Stimulated activated CD4-positive, alpha-beta T cell treated with anti-CD3 and anti-CD28 coated beads, Interleukin-1b, Interleukin-23, amount 100 ng/mL, for 24 hours (primary cell): ENCODE measurements at regions not wholly inside any gene's neighbourhood (a gene's known extent, or its start where the extent isn't known, plus 50 kb on each side); places are given as distances from the start of the nearest gene placed in this dataset.
"Not testable (repeated sequence)": the region's sequence is repeated elsewhere in the genome, so short reads cannot be mapped to it uniquely, and the experiment has no call there.

ENCODE experiments used
- DNase-seq, 4 experiments: peaks; one replicate each; pipeline ENCODE4 v3.0.0-alpha.2; 2020; ENCODE audit warnings: low read depth in 4 of 4, low spot score in 1 of 4

DNA sequence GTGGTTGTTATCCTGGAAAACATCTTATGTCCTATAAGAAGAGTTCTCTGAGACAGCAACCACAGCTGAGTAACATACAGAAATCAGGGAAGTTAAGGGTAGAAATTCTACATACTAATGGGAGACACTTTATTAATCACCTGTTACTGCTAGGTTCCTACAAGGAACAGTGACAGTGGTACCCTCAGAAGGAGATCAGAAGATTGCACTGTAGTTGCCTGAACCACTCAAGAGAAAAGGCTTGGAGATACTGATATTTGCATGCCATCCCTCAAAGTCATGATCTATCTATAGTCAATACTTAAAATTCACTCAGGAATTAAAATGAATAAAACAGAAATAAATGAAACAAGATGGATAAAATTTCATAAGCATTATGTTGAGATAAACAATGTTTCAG is 136.0 kb downstream of the LMLN start:
- no peak for DNase-seq

DNA sequence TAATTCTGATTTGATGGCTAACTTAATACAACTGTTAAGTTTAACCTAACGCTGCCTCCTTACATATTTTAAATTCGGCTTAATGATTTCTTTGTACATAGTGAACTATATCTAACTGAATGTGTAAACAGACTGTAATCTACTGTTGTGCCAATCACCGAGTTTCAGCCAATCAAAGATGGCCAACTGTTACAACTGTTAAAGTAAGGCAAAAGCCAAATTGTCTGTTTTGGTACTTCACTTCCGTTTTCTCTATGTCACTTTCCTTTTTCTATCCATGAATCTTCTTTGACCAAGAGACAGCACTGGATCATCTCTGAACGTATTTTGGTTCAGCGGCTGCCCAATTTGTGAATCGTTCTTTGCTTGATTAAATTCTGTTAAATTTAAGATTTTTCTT is 137.0 kb downstream of the LMLN start:
- DNase-seq, result no peak

DNA sequence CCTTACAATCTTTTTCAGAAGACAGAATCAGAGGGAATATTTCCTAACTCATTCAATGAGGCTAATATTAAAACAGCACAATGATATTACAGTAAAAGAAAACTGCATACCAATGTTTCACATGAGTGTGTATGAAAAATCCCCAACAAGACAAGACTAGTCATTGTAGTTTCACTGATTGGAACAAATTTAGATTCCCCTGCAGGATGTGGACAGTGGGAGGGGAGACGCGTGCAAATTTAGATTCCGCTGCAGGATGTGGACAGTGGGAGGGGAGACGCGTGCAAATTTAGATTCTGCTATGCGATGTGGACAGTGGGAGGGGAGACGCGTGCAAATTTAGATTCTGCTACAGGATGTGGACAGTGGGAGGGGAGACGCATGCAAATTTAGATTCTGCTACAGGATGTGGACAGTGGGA is 138.7 kb downstream of the LMLN start:
- DNase-seq, result not testable (repeated sequence)

DNA sequence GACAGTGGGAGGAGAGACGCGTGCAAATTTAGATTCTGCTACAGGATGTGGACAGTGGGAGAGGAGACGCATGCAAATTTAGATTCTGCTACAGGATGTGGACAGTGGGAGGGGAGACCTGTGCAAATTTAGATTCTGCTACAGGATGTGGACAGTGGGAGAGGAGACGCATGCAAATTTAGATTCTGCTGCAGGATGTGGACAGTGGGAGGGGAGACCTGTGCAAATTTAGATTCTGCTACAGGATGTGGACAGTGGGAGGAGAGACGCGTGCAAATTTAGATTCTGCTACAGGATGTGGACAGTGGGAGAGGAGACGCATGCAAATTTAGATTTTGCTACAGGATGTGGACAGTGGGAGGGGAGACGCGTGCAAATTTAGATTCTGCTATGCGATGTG is 143.1 kb downstream of the LMLN start:
- not testable (repeated sequence) for DNase-seq

DNA sequence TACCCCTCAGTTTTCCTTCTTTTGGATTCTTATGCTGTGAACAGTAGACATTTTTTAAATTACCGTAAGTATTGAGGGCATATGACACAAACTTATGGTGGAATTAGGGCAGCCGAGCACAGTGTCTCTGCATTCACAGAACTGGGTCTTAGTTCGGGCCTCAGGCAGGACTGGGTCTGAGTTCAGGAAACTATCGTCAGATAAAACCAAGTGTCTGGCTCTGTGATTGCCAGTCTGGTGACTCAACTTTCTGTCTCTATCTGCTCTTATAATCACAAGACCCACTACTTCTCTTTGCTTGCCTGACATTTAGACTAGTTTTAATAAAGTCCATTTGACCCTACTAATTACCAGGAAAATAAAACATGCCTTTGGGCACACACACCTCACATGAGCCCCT is 146.2 kb downstream of the LMLN start:
- DNase-seq, result no peak

DNA sequence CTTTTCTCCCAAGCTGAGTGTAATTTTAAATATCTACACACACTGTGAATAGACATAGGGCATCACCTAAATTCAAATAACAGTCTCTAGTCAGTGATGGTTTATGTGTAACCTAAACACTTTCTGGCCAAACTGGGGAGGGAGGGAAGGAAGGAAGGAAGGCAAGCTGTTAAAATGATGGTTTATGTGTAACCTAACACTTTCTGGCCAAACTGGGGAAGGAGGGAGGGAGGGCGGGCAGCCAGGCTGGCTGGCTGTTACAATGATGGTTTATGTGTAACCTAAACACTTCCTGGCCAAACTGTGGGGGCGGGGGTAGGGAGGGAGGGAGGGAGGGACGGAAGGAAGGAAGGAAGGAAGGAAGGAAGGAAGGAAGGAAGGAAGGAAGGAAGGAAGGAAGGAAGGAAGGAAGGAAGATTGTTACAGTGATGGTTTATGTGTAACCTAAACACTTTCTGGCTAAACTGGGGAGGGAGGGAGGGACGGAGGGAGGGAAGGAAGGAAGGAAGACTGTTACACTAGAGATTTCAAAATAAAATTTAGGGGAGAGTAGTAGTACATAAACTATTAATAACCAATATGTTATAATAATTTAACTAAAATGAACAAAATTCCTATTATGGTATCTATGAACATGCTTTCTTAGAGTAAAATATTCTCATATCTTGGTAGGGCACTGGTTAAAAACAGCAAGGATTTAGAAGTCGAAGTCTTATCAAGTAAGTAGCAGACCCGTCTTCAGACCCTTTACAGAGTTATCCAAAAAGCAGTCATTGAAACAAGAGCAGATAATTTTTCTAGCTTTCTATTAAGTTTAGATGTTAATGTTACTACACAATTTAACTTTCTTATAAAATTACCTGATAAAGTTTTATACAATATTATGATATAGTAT is 148.1 kb downstream of the LMLN start:
- DNase-seq, result no peak

DNA sequence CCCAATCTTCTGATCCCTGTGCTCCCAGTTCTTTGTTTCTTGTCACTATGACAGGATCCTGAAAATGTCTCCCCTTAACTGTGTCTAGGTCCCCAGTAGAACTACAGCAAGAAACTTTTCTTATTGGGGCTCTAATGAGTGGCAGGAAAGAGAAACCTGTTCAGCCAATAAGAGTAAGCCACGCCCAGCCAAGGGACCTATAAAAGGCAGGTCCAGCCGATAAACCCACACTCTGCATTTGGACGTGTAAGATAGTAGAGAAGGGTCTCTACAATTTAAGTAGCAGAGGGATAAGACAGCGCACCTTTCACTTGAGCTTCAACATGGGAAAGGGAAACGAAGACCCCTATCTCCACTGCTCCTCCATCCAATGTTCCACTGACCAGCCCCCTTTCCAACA is 149.9 kb downstream of the LMLN start:
- no peak for DNase-seq

DNA sequence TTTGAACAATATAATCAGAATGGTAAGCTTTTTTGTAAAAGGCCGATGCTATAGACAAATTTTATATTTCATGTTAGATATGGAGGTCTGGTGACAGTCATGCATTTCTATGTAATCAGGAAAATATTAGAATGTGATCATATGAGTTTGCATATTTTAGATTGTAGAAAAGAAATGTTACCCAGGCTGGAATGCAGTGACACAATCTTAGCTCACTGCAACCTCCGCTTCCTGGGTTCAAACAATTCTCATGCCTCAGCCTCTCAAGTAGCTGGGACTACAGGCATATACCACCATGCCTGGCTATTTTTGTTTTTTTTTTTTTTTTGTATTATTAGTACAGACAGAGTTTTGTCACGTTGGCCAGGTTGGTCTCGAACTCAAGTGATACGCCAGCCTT is 152.0 kb downstream of the LMLN start:
- DNase-seq, result no peak

DNA sequence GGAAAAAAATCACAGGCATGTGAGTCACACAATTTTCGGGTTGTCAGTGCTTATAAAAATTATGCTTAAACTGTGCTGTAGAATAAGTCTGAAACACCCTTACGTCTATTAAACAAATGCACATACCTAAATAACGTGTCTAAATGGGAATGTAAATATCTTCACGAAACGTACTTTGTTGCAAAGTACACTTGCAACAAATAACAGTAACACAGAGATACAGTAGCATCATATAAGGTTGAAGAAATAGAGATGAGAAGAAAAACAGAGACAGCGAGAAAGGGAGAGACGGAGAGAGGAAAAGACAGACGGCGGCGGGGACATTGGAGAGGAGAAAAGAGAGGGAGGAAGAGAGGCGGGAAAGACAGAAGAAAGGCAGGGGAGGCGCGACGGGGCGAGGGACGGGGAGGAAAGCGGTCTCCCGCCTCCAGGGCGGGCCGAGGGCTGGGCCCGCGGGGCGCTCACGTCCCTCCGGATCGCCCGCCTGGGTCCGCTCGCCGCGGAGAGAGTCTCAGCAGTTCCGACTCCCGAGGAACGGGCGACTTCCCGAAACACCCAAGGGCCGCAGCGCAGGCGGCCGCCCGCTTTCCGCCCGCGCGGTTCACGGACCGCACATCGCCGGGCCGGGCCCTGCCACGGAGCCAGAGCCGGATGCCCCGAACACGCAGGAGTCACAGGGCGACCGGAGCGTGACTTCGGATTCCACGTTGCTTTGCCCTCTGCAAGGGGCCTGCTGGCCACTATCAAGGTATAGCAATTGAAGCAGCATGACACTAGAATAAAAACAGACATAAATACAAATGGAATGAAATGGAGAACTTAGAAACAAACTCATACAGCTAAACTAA is 153.4 kb downstream of the LMLN start:
- DNase-seq, result no peak

DNA sequence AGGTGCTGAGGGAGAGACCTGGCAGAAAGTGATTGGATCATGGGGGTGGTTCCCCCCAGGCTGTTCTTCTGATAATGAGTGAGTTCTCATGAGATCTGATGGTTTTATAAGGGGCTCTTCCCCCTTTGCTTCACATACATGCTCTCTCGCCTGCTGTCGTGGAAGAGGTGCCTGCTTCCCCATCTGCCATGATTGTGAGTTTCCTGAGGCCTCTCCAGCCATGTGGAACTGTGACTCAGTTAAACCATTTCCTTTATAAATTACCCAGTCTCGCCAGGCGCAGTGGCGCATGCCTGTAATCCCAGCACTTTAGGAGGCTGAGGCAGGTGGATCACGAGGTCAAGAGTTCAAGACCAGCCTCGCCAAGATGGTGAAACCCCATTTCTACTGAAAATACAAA is 154.5 kb downstream of the LMLN start:
- not testable (repeated sequence) for DNase-seq

DNA sequence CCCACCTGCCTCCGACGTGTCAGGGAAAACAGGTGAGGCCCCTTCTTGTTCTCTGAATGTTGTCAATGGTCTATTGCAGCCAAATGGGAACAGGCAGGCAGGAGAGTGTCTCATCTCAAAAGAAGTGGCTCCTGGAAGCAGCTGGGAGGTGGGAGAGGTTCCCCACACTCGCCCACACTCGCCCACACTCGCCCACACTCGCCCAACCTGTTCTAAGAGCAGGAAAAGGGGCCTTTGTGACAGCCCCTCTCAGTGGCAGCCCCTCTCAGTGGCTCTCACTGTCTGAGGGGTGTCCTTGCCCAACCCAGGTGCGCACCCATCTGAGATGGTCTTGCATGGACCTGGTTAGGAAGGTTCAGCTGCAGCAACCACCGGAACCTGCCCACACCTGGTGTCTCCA is 162.2 kb downstream of the LMLN start:
- not testable (repeated sequence) for DNase-seq

DNA sequence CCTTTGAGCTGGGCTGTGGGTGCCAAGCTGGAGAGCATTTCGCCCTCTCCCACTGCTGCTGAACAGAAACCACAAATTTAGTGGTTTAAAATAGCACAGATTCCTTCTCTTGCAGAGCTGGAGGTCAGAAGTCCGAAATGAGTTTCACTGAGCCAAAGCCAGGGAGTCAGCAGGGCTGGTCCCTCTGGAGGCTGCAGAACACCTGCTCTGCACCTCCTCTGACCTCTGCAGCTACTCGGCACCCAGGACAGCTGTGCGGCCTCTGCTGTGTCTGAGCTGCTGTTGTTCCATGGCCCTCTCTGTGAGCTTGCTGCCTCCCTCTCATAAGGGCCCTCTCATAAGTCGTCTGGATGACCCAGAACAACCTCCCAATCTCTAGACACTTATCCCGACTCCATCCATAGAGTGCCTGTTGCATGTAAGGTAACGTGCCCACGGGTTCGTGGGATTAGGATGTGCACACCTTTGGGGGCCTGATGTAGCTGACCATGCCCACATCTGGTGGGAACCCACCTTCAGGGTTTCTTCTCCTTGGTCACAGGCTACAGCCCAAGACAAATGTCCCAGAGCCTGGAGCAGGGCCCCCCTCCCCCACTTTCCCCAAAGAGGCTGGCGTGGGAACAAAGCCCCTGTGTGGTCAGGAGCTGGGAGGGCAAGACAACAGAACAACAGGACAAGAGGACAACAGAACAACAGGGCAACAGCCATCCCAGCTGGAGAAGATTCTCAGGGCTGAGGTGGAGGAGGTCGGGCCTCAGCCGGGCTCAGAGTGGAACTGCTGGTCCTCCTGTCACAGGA is 177.2 kb downstream of the LMLN start:
- not testable (repeated sequence) for DNase-seq

DNA sequence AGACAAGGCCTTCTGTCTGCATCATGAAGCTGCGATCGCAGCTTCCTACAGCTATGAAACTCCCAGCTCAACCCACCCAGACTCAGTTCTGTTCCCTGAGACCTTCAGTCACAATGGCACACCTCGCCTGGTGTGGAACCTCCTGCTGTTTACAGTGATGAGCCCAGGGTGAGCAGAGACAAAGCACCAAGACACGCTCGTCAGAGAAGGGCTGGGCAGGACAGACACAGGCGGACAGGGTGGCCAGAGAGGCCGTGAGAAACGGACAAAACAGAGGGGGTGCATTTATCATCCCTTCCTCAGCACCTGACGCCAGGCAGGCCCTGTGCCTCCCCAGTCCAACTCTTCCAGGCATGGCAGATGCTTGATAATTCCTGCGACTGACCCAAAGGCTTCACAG is 178.2 kb downstream of the LMLN start:
- not testable (repeated sequence) for DNase-seq

DNA sequence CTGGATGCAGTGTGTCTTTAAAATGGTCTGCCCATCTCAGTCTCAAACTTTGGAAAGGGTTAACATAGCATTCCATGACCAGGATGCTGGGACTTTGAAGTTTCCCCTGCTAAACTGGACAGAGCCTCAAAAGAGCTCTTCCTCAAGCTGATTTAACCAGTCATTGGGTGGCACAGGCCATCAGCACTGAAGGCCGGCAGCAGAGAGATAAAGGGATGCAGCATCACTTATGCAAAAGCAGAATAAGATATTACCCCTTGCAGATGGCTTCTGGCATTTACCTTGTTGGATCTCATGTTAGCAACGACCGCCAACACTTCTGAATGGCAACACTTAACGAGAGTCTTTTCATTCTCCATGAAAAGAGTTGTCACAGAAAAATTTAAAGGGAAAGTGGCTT is 179.0 kb downstream of the LMLN start:
- not testable (repeated sequence) for DNase-seq

DNA sequence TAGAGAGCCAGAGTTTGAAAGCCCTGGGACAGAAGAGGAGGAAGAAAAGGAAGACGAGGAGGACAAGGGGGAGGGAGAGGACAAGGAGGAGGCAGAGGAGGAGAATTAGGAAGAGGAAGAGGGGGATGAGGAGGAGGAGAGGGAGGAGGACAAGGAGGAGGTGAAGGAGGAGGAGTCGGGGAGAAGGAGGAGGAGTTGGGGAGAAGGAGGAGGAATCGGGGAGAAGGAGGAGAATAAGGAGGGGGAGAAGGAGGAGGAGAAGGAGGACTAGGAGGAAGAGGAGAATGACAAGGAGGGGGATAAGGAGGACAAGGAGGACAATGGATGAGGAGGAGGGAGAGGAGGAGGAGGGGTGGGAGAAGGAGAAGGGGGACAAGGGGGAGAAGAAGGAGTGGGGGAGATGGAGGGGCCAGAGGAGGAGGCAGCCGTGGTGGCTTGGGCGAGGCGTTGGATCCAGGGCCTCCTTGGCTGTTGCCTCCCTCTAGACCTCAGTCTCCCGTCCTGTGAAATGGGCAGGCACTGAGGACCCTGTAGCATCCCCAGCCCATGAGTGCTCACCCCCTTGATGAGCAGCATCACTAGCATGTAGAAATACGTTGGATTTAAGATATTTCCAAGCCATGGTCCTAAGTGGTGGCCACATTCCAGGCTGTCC is 179.6 kb downstream of the LMLN start:
- DNase-seq, result not testable (repeated sequence)

DNA sequence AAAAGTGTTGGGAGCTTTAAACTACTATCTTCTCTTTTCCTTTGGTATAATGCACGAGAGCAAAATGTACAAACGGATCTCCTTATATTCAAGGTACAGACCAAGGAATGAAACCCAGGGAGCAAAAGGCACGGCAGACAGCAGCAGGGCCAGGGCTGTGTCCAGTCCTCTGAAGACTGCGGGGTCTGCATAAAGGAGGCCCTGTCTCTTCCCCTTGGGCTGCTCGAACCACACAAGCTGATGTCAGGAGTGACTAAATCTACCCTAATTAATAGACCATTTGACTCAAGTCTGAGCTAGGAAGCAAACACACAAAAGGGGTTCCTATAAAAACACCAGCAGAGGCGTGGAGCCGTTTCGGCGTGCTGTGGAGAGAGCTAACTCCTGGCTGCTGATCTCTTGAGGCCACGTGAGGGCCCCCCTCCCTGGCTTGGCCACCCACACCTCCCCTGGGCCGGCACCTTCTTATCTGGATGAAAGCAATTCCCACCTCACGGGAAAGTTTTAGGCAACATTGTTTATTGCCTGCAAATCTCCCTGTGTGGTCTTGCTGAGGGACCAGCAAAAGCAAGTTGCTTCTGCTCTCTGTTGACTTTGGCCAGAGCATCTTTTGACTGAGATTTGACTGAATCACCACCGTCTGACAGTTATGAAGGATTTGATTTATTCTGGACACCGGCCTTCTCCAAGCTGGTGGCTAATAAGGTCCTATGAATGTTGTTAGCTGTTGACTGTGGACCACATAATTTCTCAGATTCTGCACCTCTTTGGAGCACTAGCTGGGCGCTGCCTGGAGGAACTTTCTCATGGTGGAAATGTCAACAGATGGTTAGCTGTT is 183.5 kb downstream of the LMLN start:
- DNase-seq, result not testable (repeated sequence)

DNA sequence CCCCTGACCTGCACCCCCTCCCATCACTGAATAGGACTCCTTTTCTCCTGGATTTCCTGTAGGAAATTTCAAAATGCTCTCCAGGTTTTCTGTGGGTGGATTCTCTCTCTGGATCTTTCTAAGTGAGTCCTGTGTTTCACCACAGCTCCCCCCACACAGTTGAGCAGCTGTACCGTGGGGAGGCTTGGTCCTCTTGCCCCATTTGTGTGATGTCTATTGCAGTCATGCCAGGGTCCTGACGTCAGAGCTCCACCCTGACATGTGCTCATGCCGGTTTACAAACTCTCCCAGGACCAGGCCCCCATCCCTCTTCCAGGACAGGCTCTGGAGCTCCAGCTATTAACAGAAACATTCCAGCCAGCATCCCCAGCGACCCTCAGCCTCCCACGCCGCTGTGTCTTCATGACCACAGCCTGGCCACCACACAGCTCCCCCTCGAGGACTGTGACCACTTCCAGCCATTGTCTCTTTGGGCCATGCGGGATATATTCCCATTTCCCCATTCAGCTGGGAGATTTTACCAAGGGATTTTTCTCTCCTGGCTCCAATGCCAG is 185.3 kb downstream of the LMLN start:
- DNase-seq, result not testable (repeated sequence)

DNA sequence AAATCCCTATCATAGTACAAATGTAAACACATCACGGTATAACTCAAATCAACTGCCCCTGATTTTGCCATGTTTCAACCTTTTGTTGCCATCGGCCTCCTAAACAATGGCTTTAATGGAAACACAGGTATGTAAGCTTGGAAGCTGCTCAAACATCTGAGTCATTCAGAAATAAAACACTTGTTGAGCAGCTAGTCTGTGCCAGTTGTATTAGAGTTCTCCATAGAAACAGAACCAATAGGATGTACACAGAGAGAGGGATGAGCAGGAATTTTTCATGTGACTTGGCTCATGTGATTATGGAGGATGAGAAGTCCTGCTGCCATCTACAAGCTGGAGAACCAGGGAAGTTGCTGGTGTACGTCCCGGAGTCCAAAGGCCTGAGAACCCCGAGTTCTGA is 186.1 kb downstream of the LMLN start:
- DNase-seq, result not testable (repeated sequence)

DNA sequence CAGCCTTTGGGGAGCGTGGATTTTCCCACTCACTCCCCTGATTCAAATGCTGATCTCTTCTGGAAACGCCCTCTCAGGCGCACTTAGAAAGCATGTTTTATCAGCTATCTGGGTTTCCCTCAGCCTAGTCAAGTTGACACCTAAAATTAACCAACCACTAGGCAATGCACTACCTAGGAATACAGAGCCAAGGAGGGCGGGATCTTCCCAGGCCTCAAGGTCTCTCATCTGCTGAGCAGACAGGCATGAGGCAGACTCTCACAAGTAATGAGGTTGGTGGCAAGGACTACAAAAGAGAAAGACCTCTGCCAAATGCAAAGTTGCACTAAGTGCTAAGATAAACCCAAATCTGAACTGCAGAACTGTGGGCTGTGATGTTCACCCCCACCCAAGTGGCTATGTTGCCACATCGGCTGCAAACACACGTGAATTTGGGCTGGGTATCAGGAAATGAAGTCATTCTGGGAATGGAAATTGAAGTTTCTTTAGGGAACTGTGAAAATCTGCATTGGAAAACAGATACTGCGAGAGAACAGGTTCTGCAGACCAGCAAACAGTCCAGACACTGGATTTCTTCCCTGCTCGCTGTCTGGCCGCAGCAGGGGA is 186.6 kb downstream of the LMLN start:
- DNase-seq, result not testable (repeated sequence)
